SK-N-SH (cell line): ENCODE measurements at regions not wholly inside any gene's neighbourhood (a gene's known extent, or its start where the extent isn't known, plus 50 kb on each side); places are given as distances from the start of the nearest gene placed in this dataset.

Experiments
- CTCF ChIA-PET: fragments of 300-600, 350-600 bp; formaldehyde crosslinking; extraction: SDS; loops from one replicate; lab custom pipeline; 2021; lab: Yijun Ruan, JAX
- POLR2A ChIA-PET: fragments of 350-600 bp; sonication (Branson Sonifier 250); formaldehyde crosslinking; extraction: SDS; loops from one replicate; lab custom pipeline; 2020; ENCODE audit warnings: antibody characterized with exemption, inconsistent platforms; lab: Yijun Ruan, JAX
- DNase-seq: peaks from one replicate; pipeline ENCODE4 v3.0.0; 2012
- H2AFZ ChIP-seq: fragments of 200-600 bp; sonication (generic); 2 replicates; pipeline ENCODE4 v1.8.1; 2016; ENCODE audit warnings: antibody characterized with exemption, mild to moderate bottlenecking, low read depth
- H3F3A ChIP-seq: fragments of 200-600 bp; sonication (generic); replicated peaks from 2 replicates; pipeline ENCODE3; 2016; ENCODE audit warnings: antibody characterized with exemption, mild to moderate bottlenecking; ENCODE audit not compliant: insufficient read depth
- H3K27ac ChIP-seq, 2 experiments: fragments of 200-500 bp in 1 of 2; fragments of 200-600 bp in 1 of 2; sonication (Bioruptor generic) in 1 of 2; sonication (generic), shearing (Covaris generic) in 1 of 2; 2 replicates each; pipeline versions ENCODE4 v1.5.1 to v1.6.1; 2014 to 2016; ENCODE audit warnings: low read depth in 2 of 2, inconsistent platforms in 1 of 2, low read length in 1 of 2, mild to moderate bottlenecking in 1 of 2, mixed read lengths in 1 of 2
- H3K27me3 ChIP-seq: fragments of 200-600 bp; sonication (generic), shearing (Covaris generic); 2 replicates; pipeline ENCODE4 v1.6.1; 2016; ENCODE audit warnings: mixed run types; ENCODE audit not compliant: insufficient read depth
- H3K36me3 ChIP-seq, 2 experiments: fragments of 200-500 bp in 1 of 2; fragments of 200-600 bp in 1 of 2; sonication (Bioruptor generic) in 1 of 2; sonication (generic) in 1 of 2; replicated peaks in 1 of 2; 2 replicates each; pipeline versions ENCODE3 to v1.5.1; 2014 to 2016; ENCODE audit warnings: low read length in 1 of 2, mild to moderate bottlenecking in 1 of 2; ENCODE audit not compliant: insufficient read depth in 2 of 2, control insufficient read depth in 1 of 2
- H3K4me1 ChIP-seq, 2 experiments: fragments of 200-500 bp in 1 of 2; fragments of 200-600 bp in 1 of 2; sonication (Bioruptor generic) in 1 of 2; sonication (generic), shearing (Covaris generic) in 1 of 2; 2 replicates each; pipeline versions ENCODE4 v1.5.1 to v1.6.1; 2014 to 2016; ENCODE audit warnings: low read depth in 1 of 2, low read length in 1 of 2, mixed run types in 1 of 2; ENCODE audit not compliant: insufficient read depth in 2 of 2, control insufficient read depth in 1 of 2
- H3K4me2 ChIP-seq: fragments of 200-600 bp; sonication (generic), shearing (Covaris generic); 2 replicates; pipeline ENCODE4 v1.6.1; 2017; ENCODE audit warnings: mixed run types
- H3K4me3 ChIP-seq, 2 experiments: fragments of 200-500 bp in 1 of 2; fragments of 200-600 bp in 1 of 2; sonication (Bioruptor generic) in 1 of 2; sonication (generic), shearing (Covaris generic) in 1 of 2; 2 replicates each; pipeline versions ENCODE4 v1.5.1 to v1.8.1; 2014 to 2016; ENCODE audit warnings: low read depth in 2 of 2, inconsistent platforms in 1 of 2, low read length in 1 of 2, mild to moderate bottlenecking in 1 of 2, mixed read lengths in 1 of 2, moderate library complexity in 1 of 2
- H3K79me2 ChIP-seq: fragments of 200-600 bp; sonication (generic); 2 replicates; pipeline ENCODE4 v1.8.1; 2017; ENCODE audit warnings: mild to moderate bottlenecking; ENCODE audit not compliant: insufficient read depth
- H3K9ac ChIP-seq: fragments of 200-600 bp; sonication (generic); 2 replicates; pipeline ENCODE4 v1.6.1; 2017; ENCODE audit warnings: mixed run types
- H3K9me2 ChIP-seq: fragments of 200-600 bp; sonication (generic); 2 replicates; pipeline ENCODE4 v1.6.1; 2017; ENCODE audit warnings: mixed run types
- H3K9me3 ChIP-seq: fragments of 200-600 bp; sonication (generic); 2 replicates; pipeline ENCODE4 v1.6.1; 2017; ENCODE audit warnings: mixed run types, mild to moderate bottlenecking, moderate library complexity
- H4K20me1 ChIP-seq: fragments of 200-600 bp; sonication (generic); 2 replicates; pipeline ENCODE4 v1.6.1; 2017; ENCODE audit warnings: mild to moderate bottlenecking, mixed run types; ENCODE audit not compliant: insufficient read depth
- CHD2 ChIP-seq: fragments of 150-350 bp; IDR thresholded peaks from 2 replicates; pipeline ENCODE4 v1.6.1; 2018; ENCODE audit warnings: low read length; ENCODE audit not compliant: partially characterized antibody
- CTCF ChIP-seq: fragments of 200-600 bp; sonication (generic); IDR thresholded peaks from 2 replicates; pipeline ENCODE4 v1.6.1; 2017; ENCODE audit warnings: antibody characterized with exemption, mild to moderate bottlenecking, moderate library complexity
- ELF1 ChIP-seq: IDR thresholded peaks from 2 replicates; pipeline ENCODE4 v1.4.0; 2012
- EP300 ChIP-seq, 2 experiments: IDR thresholded peaks; 2 replicates each; pipeline versions ENCODE4 v1.4.0 to v1.6.1; 2012; ENCODE audit warnings: borderline replicate concordance in 1 of 2, low read depth in 1 of 2, low read length in 1 of 2
- EZH2phosphoT487 ChIP-seq: fragments of 200-600 bp; sonication (generic); IDR thresholded peaks from 2 replicates; pipeline ENCODE4 v1.6.1; 2017; ENCODE audit warnings: low read depth, mixed run types, mild to moderate bottlenecking, antibody characterized with exemption, moderate library complexity, borderline replicate concordance
- FOXJ3 ChIP-seq: sonication (generic); formaldehyde crosslinking; IDR thresholded peaks from 2 replicates; pipeline ENCODE4 v1.5.1; 2020; ENCODE audit warnings: mild to moderate bottlenecking, missing genetic modification reagents
- GABPA ChIP-seq: IDR thresholded peaks from 2 replicates; pipeline ENCODE4 v1.4.0; 2012; ENCODE audit warnings: low read depth, mild to moderate bottlenecking
- GATA2 ChIP-seq: sonication (generic); formaldehyde crosslinking; IDR thresholded peaks from 2 replicates; pipeline ENCODE4 v1.5.0; 2020; ENCODE audit warnings: mild to moderate bottlenecking, missing genetic modification reagents
- MEF2A ChIP-seq: IDR thresholded peaks from 2 replicates; pipeline ENCODE4 v1.4.0; 2012; ENCODE audit warnings: low read depth, borderline replicate concordance
- NFIC ChIP-seq: IDR thresholded peaks from 2 replicates; pipeline ENCODE4 v1.4.0; 2012; ENCODE audit warnings: borderline replicate concordance
- NRF1 ChIP-seq: IDR thresholded peaks from 2 replicates; pipeline ENCODE4 v1.6.1; 2012; ENCODE audit warnings: low read depth, mild to moderate bottlenecking, low read length
- RAD21 ChIP-seq: IDR thresholded peaks from 2 replicates; pipeline ENCODE4 v1.6.1; 2012; ENCODE audit warnings: mild to moderate bottlenecking, low read length
- RCOR1 ChIP-seq: fragments of 150-350 bp; IDR thresholded peaks from 2 replicates; pipeline ENCODE4 v1.6.1; 2017; ENCODE audit warnings: antibody characterized with exemption, low read length
- RFX5 ChIP-seq: IDR thresholded peaks from 2 replicates; pipeline ENCODE4 v1.6.1; 2012; ENCODE audit warnings: mild to moderate bottlenecking, improper control_type of control experiment, low read length
- RXRA ChIP-seq: IDR thresholded peaks from 2 replicates; pipeline ENCODE4 v1.4.0; 2012; ENCODE audit warnings: low read depth, mild to moderate bottlenecking, borderline replicate concordance
- SIN3A ChIP-seq: IDR thresholded peaks from 2 replicates; pipeline ENCODE4 v1.6.1; 2012; ENCODE audit warnings: low read depth, mild to moderate bottlenecking, low read length, moderate library complexity, borderline replicate concordance
- TAF1 ChIP-seq: IDR thresholded peaks from 2 replicates; pipeline ENCODE4 v1.6.1; 2012; ENCODE audit warnings: low read depth, mild to moderate bottlenecking, low read length, moderate library complexity, borderline replicate concordance
- TCF12 ChIP-seq: IDR thresholded peaks from 2 replicates; pipeline ENCODE4 v1.4.0; 2012
- TEAD4 ChIP-seq: IDR thresholded peaks from 2 replicates; pipeline ENCODE4 v1.4.0; 2012; ENCODE audit warnings: mild to moderate bottlenecking, borderline replicate concordance; ENCODE audit not compliant: insufficient read depth
- YY1 ChIP-seq: IDR thresholded peaks from 2 replicates; pipeline ENCODE4 v1.4.0; 2012; ENCODE audit warnings: low read depth, mild to moderate bottlenecking
- whole genome bisulfite sequencing: methylation state at CpG from one replicate; pipeline ENCODE4 v1.1.6; 2017; ENCODE audit warnings: low lambda C conversion rate; 5-methylcytosine and 5-hydroxymethylcytosine counted together
- TF ChIP-seq, protein P1 (sequence below): IDR thresholded peaks from 2 replicates; pipeline ENCODE4; 2012
- TF ChIP-seq, protein P2 (sequence below): IDR thresholded peaks from 2 replicates; pipeline ENCODE4 v1.4.0; 2012; ENCODE audit warnings: low read depth
- TF ChIP-seq, protein P3 (sequence below): IDR thresholded peaks from 2 replicates; pipeline ENCODE4 v1.4.0; 2012; ENCODE audit warnings: low read depth, borderline replicate concordance

- H3K36me3 ChIP-seq: no peaks in the 10 kb centered on the region
- no peaks in the 10 kb centered on the region; a peak in 1 of 4 replicates for H3K4me1 ChIP-seq
- no peak for DNase-seq
- no peak overlapping the region for H3K9ac ChIP-seq
- WGBS: 0% methylated on average over 1 of the region's 1 CpG
- CTCF ChIA-PET: no interaction called here
- no peaks in the 10 kb centered on the region for H4K20me1 ChIP-seq
- peak overlapping the region in 1 of 2 experiments; percentile 58; a peak in 1 of 4 replicates for H3K27ac ChIP-seq
- H3K79me2 ChIP-seq: no peaks in the 10 kb centered on the region
- H2AFZ ChIP-seq: no peak overlapping the region
- no peaks in the 10 kb centered on the region for H3K9me3 ChIP-seq
- no peak overlapping the region for H3K4me2 ChIP-seq
- H3K4me3 ChIP-seq: no peak overlapping the region
- H3K9me2 ChIP-seq: no peaks in the 10 kb centered on the region
- H3F3A ChIP-seq: no peaks in the 10 kb centered on the region
- H3K27me3 ChIP-seq: no peaks in the 10 kb centered on the region
- POLR2A ChIA-PET: no interaction called here
- TF ChIP-seq SIN3A (no peak), ELF1 (no peak), TAF1 (no peak), CHD2 (no peak), CTCF (no peak), TEAD4 (no peak), NFIC (no peak), TCF12 (peak; percentile 62), RCOR1 (no peak), RXRA (no peak), MEF2A (no peak)
- TF ChIP-seq, protein P1, sequence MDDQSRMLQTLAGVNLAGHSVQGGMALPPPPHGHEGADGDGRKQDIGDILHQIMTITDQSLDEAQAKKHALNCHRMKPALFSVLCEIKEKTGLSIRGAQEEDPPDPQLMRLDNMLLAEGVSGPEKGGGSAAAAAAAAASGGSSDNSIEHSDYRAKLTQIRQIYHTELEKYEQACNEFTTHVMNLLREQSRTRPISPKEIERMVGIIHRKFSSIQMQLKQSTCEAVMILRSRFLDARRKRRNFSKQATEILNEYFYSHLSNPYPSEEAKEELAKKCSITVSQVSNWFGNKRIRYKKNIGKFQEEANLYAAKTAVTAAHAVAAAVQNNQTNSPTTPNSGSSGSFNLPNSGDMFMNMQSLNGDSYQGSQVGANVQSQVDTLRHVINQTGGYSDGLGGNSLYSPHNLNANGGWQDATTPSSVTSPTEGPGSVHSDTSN: 0 out of 2 replicates have a peak, but pooled peaks have one; percentile 7
- TF ChIP-seq, all 33 proteins: peak for 2
Measured at GRCh38 chr7:115346685-115347084, 424.8 kb downstream of the MDFIC start.

- Histone ChIP-seq H2AFZ (peak overlapping the region; percentile 52; the same call in 1 of the 2 replicates), H3K9me3 (no peaks in the 10 kb centered on the region), H3K4me1 (no peaks in the 10 kb centered on the region), H3K79me2 (no peaks in the 10 kb centered on the region), H3K27me3 (no peaks in the 10 kb centered on the region), H3K4me2 (peak overlapping the region; percentile 24; the same call in 1 of the 2 replicates), H3K9me2 (no peaks in the 10 kb centered on the region), H3K36me3 (no peaks in the 10 kb centered on the region), H3K27ac (peak overlapping the region in 1 of 2 experiments; percentile 28; a peak in 2 of 4 replicates), H3F3A (peaks cover 16% of the 10 kb centered on the region), H3K9ac (no peak overlapping the region), H3K4me3 (no peak overlapping the region), H4K20me1 (no peaks in the 10 kb centered on the region)
- ChIA-PET POLR2A (no interaction called here), CTCF (interaction anchor here (1.6 kb wide), 1 partner anchor 12 kb away, joined by 5 read pairs; no protein-coding TSS in a partner anchor)
- DNase-seq: no peak
- WGBS: 3% methylated on average over 4 of the region's 4 CpGs
- TF ChIP-seq NRF1 (no peak), SIN3A (no peak), RXRA (no peak), EP300 (IDR thresholded peaks at IDR 0.05; ENCODE audit: borderline replicate concordance in 1 of 2, low read depth in 1 of 2, low read length in 1 of 2) (no peak), YY1 (no peak), TCF12 (peak; percentile 23; the same call in 1 of the 2 replicates), RAD21 (no peak), FOXJ3 (no peak), CHD2 (no peak), GATA2 (CRISPR knock-in tag) (no peak), GABPA (no peak), TEAD4 (no peak), RFX5 (no peak), RCOR1 (no peak), TAF1 (no peak), EZH2phosphoT487 (no peak), MEF2A (no peak)
- TF ChIP-seq, protein P1: peak; percentile 9; the same call in 1 of the 2 replicates
- TF ChIP-seq, protein P2, sequence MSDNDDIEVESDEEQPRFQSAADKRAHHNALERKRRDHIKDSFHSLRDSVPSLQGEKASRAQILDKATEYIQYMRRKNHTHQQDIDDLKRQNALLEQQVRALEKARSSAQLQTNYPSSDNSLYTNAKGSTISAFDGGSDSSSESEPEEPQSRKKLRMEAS: 0 out of 2 replicates have a peak, but pooled peaks have one; percentile 15
- TF ChIP-seq, protein P3, sequence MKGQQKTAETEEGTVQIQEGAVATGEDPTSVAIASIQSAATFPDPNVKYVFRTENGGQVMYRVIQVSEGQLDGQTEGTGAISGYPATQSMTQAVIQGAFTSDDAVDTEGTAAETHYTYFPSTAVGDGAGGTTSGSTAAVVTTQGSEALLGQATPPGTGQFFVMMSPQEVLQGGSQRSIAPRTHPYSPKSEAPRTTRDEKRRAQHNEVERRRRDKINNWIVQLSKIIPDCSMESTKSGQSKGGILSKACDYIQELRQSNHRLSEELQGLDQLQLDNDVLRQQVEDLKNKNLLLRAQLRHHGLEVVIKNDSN: no peak
Measured at GRCh38 chr7:115340828-115341227, 418.9 kb downstream of the MDFIC start.
